ENCODE measurements at regions not wholly inside any gene's neighbourhood (a gene's known extent, or its start where the extent isn't known, plus 50 kb on each side); places are given as distances from the start of the nearest gene placed in this dataset.

DNA sequence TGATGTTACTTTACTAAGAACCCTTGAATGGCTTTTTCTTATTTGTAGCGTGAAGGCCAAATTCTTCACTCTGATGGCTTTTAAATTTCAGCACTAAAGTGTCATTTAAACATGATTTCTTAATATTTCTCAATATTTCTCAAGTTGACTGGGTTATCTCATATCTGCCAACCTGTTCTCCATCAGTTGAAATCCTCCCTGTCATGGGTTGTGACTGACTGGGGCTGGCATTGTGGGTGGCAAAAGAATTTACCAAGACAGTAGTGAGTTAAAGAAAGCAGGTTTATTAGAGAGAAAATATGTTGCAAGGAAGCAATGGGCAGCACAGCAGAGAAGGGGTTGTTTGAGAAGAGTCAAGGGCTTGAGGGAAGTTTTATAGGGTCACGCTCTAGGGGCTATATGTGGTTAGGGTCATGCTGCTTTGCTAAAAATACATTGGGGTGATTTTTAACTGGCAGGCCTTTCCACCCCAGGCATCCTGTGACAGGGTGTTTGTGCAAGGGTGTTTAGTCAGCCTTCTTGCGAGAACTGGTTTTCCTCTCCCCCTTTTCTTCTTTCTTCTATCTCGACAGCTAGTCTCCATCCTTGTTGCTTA, 232.8 kb upstream of the SEL1L start:
- Histone ChIP-seq H3K27ac (ENCODE audit: low read length, poor library complexity, severe bottlenecking) (no peak overlapping the region), H3K4me1 (ENCODE audit: control insufficient read depth, insufficient read depth, low read depth, low read length) (no peaks in the 10 kb centered on the region), H3K9ac (ENCODE audit: low read length) (no peak overlapping the region)

DNA sequence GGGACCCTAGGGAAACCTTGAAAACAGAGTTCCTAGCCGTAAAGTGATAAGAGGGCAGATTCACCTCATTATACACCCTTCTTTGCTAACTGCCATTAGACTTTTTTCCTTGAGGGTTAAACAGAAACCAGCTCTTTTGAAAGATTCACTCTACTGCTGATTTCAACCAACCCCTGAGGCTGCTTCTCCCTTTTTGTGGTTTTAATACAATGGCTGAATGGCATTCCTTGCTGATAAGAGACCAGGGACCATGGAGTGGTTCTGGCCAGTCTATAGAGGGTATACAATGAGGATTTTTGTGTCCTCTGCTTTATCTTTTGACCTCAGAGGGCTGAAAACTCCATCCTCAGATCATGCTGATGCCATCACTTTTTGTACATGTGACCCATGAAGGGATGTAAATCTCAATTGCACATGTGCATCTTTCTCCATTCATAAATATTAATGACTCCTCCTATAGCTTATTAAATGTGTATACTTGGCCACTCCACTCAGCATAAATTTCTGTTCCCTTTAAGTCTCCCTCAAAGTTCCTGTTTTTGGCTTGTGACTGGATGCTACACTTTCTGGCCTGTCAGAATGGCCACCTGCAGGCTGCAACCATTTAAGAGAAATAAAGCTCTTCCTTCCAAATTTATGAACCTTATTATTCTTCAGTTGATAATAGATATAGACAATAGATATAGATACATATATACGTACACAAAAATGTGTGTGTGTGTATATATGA, 233.8 kb upstream of the SEL1L start:
- H3K36me3 ChIP-seq (ENCODE audit: control insufficient read depth in 1 of 2, insufficient read depth in 2 of 2, low read depth in 1 of 2, low read length in 2 of 2): no peaks in the 10 kb centered on the region
- DNase-seq: no peak
- no peak overlapping the region for H3K14ac ChIP-seq (ENCODE audit: low read length in 2 of 2)
- H3K23ac ChIP-seq (ENCODE audit: low read length in 2 of 2): no peak overlapping the region
- no peak overlapping the region for H2AFZ ChIP-seq (ENCODE audit: low read depth, low read length)
- no peaks in the 10 kb centered on the region for H3K27me3 ChIP-seq (ENCODE audit: control insufficient read depth in 1 of 2, insufficient read depth in 1 of 2, low read length in 2 of 2)
- no peak overlapping the region for H2BK5ac ChIP-seq (ENCODE audit: low read depth, low read length, poor library complexity, severe bottlenecking)
- H4K91ac ChIP-seq (ENCODE audit: low read length): no peak overlapping the region
- H3K4me1 ChIP-seq (ENCODE audit: control insufficient read depth, insufficient read depth, low read depth, low read length): no peaks in the 10 kb centered on the region
- no peak overlapping the region for H3K4ac ChIP-seq (ENCODE audit: low read depth in 1 of 2, low read length in 2 of 2)
- H2AK5ac ChIP-seq (ENCODE audit: low read length, severe bottlenecking): no peak overlapping the region
- no peak overlapping the region for H2BK15ac ChIP-seq (ENCODE audit: low read depth, poor library complexity, severe bottlenecking)
- H4K8ac ChIP-seq (ENCODE audit: low read length): no peak overlapping the region
- H3K79me1 ChIP-seq (replicated peaks; ENCODE audit: low read length, poor library complexity, severe bottlenecking): no peaks in the 10 kb centered on the region
- H3K27ac ChIP-seq (ENCODE audit: low read length, poor library complexity, severe bottlenecking): no peak overlapping the region
- H3K4me3 ChIP-seq (ENCODE audit: insufficient read depth in 1 of 2, low read depth in 1 of 2, low read length in 2 of 2): no peak overlapping the region
- no peak overlapping the region for H3K9ac ChIP-seq (ENCODE audit: low read length)
- no peak overlapping the region for H3K4me2 ChIP-seq (ENCODE audit: low read length, poor library complexity, severe bottlenecking)
- no peak overlapping the region for H2BK120ac ChIP-seq (ENCODE audit: low read depth, low read length)
- no peak overlapping the region for H2BK12ac ChIP-seq (ENCODE audit: low read length in 2 of 2)
- H3K18ac ChIP-seq (ENCODE audit: low read depth in 1 of 2, low read length in 2 of 2): no peak overlapping the region
- no peaks in the 10 kb centered on the region for H3K9me3 ChIP-seq (ENCODE audit: control insufficient read depth, low read length)
- WGBS: 40% methylated on average over 1 of the region's 2 CpGs

More for the DNA sequence above, 232.8 kb upstream of the SEL1L start:
- Histone ChIP-seq H4K91ac (ENCODE audit: low read length) (no peak overlapping the region), H2BK12ac (ENCODE audit: low read length in 2 of 2) (no peak overlapping the region), H4K8ac (ENCODE audit: low read length) (no peak overlapping the region), H3K14ac (ENCODE audit: low read length in 2 of 2) (no peak overlapping the region), H3K4ac (ENCODE audit: low read depth in 1 of 2, low read length in 2 of 2) (no peak overlapping the region), H2BK5ac (ENCODE audit: low read depth, low read length, poor library complexity, severe bottlenecking) (no peak overlapping the region), H2BK120ac (ENCODE audit: low read depth, low read length) (no peak overlapping the region), H3K79me1 (replicated peaks; ENCODE audit: low read length, poor library complexity, severe bottlenecking) (no peaks in the 10 kb centered on the region), H3K23ac (ENCODE audit: low read length in 2 of 2) (no peak overlapping the region), H2AFZ (ENCODE audit: low read depth, low read length) (no peak overlapping the region), H2AK5ac (ENCODE audit: low read length, severe bottlenecking) (no peak overlapping the region), H3K27me3 (ENCODE audit: control insufficient read depth in 1 of 2, insufficient read depth in 1 of 2, low read length in 2 of 2) (no peaks in the 10 kb centered on the region), H2BK15ac (ENCODE audit: low read depth, poor library complexity, severe bottlenecking) (no peak overlapping the region), H3K4me3 (ENCODE audit: insufficient read depth in 1 of 2, low read depth in 1 of 2, low read length in 2 of 2) (no peak overlapping the region), H3K36me3 (ENCODE audit: control insufficient read depth in 1 of 2, insufficient read depth in 2 of 2, low read depth in 1 of 2, low read length in 2 of 2) (no peaks in the 10 kb centered on the region), H3K9me3 (ENCODE audit: control insufficient read depth, low read length) (no peaks in the 10 kb centered on the region), H3K4me2 (ENCODE audit: low read length, poor library complexity, severe bottlenecking) (no peak overlapping the region), H3K18ac (ENCODE audit: low read depth in 1 of 2, low read length in 2 of 2) (no peak overlapping the region)
- WGBS: 75% methylated on average over 3 of the region's 4 CpGs
- no peak for DNase-seq

DNA sequence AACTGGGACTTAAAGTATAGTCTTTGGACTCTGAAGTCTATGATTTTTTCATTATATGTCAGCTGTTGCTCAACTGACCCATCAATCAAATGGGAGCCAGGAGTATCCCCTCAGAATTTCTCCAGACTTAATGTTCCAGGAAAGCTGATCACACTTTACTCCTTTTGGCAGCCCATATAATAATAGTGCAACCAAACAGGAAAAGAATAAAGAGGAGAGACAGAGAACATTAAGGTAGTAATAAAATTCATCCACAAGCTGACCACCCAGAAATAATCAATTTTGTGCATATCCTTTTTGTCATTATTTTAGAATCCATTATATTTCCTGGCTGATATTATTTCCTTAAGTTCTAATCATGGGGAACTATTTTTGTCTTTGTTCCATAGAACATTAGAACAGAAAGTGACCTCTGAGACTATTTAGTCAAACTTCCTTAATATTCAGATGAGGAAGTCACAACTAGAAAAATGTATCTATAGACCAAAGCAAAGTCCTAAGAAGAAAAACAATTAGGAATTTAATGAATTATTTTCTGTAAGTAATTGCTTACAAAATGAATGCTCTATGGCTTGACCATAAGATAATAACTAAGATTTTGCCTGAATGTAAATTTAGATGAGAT, 238.1 kb upstream of the SEL1L start:
- Histone ChIP-seq H4K91ac (ENCODE audit: low read length) (no peak overlapping the region), H2BK120ac (ENCODE audit: low read depth, low read length) (no peak overlapping the region), H2AFZ (ENCODE audit: low read depth, low read length) (no peak overlapping the region), H3K4me2 (ENCODE audit: low read length, poor library complexity, severe bottlenecking) (no peak overlapping the region), H3K4me1 (ENCODE audit: control insufficient read depth, insufficient read depth, low read depth, low read length) (no peaks in the 10 kb centered on the region), H2BK5ac (ENCODE audit: low read depth, low read length, poor library complexity, severe bottlenecking) (no peak overlapping the region), H3K4me3 (ENCODE audit: insufficient read depth in 1 of 2, low read depth in 1 of 2, low read length in 2 of 2) (no peak overlapping the region), H3K36me3 (ENCODE audit: control insufficient read depth in 1 of 2, insufficient read depth in 2 of 2, low read depth in 1 of 2, low read length in 2 of 2) (no peaks in the 10 kb centered on the region), H3K27me3 (ENCODE audit: control insufficient read depth in 1 of 2, insufficient read depth in 1 of 2, low read length in 2 of 2) (no peaks in the 10 kb centered on the region), H3K9me3 (ENCODE audit: control insufficient read depth, low read length) (no peaks in the 10 kb centered on the region), H3K79me1 (replicated peaks; ENCODE audit: low read length, poor library complexity, severe bottlenecking) (no peaks in the 10 kb centered on the region), H3K9ac (ENCODE audit: low read length) (no peak overlapping the region), H3K4ac (ENCODE audit: low read depth in 1 of 2, low read length in 2 of 2) (no peak overlapping the region), H3K14ac (ENCODE audit: low read length in 2 of 2) (no peak overlapping the region), H3K23ac (ENCODE audit: low read length in 2 of 2) (no peak overlapping the region), H3K18ac (ENCODE audit: low read depth in 1 of 2, low read length in 2 of 2) (no peak overlapping the region), H4K8ac (ENCODE audit: low read length) (no peak overlapping the region), H2BK15ac (ENCODE audit: low read depth, poor library complexity, severe bottlenecking) (no peak overlapping the region), H2BK12ac (ENCODE audit: low read length in 2 of 2) (no peak overlapping the region), H2AK5ac (ENCODE audit: low read length, severe bottlenecking) (no peak overlapping the region), H3K27ac (ENCODE audit: low read length, poor library complexity, severe bottlenecking) (no peak overlapping the region)
- no peak for DNase-seq

DNA sequence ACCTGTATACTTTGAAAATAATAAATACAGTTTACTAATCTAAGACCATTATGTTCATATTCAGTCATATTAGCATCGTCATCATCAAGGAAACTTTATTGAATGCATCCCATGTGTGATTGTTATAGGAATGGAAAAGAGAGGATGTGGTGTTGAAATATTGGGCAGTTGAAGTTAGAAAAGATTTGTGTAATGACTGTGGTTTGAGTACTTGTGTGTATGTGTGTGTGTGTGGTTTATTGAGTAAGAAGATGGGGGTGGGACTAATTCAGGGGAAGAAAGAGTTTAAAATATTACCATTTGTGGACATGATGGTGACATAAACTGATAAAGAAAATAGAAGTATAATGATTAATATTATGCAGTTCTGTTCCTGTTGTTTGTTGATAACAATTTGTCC, 238.7 kb upstream of the SEL1L start:
- no peak for DNase-seq
- Histone ChIP-seq H2BK5ac (ENCODE audit: low read depth, low read length, poor library complexity, severe bottlenecking) (no peak overlapping the region), H3K18ac (ENCODE audit: low read depth in 1 of 2, low read length in 2 of 2) (no peak overlapping the region), H3K4ac (ENCODE audit: low read depth in 1 of 2, low read length in 2 of 2) (no peak overlapping the region), H3K27me3 (ENCODE audit: control insufficient read depth in 1 of 2, insufficient read depth in 1 of 2, low read length in 2 of 2) (no peaks in the 10 kb centered on the region), H4K8ac (ENCODE audit: low read length) (no peak overlapping the region), H3K27ac (ENCODE audit: low read length, poor library complexity, severe bottlenecking) (no peak overlapping the region), H3K4me1 (ENCODE audit: control insufficient read depth, insufficient read depth, low read depth, low read length) (no peaks in the 10 kb centered on the region), H3K4me2 (ENCODE audit: low read length, poor library complexity, severe bottlenecking) (no peak overlapping the region), H2AFZ (ENCODE audit: low read depth, low read length) (no peak overlapping the region), H3K9me3 (ENCODE audit: control insufficient read depth, low read length) (no peaks in the 10 kb centered on the region), H2BK15ac (ENCODE audit: low read depth, poor library complexity, severe bottlenecking) (no peak overlapping the region), H4K91ac (ENCODE audit: low read length) (no peak overlapping the region), H3K23ac (ENCODE audit: low read length in 2 of 2) (no peak overlapping the region), H3K36me3 (ENCODE audit: control insufficient read depth in 1 of 2, insufficient read depth in 2 of 2, low read depth in 1 of 2, low read length in 2 of 2) (no peaks in the 10 kb centered on the region), H2BK120ac (ENCODE audit: low read depth, low read length) (no peak overlapping the region), H3K4me3 (ENCODE audit: insufficient read depth in 1 of 2, low read depth in 1 of 2, low read length in 2 of 2) (no peak overlapping the region), H3K9ac (ENCODE audit: low read length) (no peak overlapping the region), H3K14ac (ENCODE audit: low read length in 2 of 2) (no peak overlapping the region), H3K79me1 (replicated peaks; ENCODE audit: low read length, poor library complexity, severe bottlenecking) (no peaks in the 10 kb centered on the region), H2BK12ac (ENCODE audit: low read length in 2 of 2) (no peak overlapping the region), H2AK5ac (ENCODE audit: low read length, severe bottlenecking) (no peak overlapping the region)
- 82% methylated on average over 1 of the region's 1 CpG for WGBS
